ENCODE measurements at regions not wholly inside any gene's neighbourhood (a gene's known extent, or its start where the extent isn't known, plus 50 kb on each side); places are given as distances from the start of the nearest gene placed in this dataset.

- H3K27me3 ChIP-seq (ENCODE audit: control insufficient read depth, insufficient read depth), result no peaks in the 10 kb centered on the region
- ATAC-seq (no peak), DNase-seq (no peak)
- no peaks in the 10 kb centered on the region for H3K9me3 ChIP-seq (ENCODE audit: control insufficient read depth, low read length)
- no peaks in the 10 kb centered on the region for H3K4me1 ChIP-seq (ENCODE audit: control insufficient read depth, insufficient read depth, low read length)
- intact Hi-C loops (cut with DNase I), result no loop called here
- 76% methylated on average over 5 of the region's 5 CpGs for WGBS
- H3K4me3 ChIP-seq (ENCODE audit: low read length), result no peak overlapping the region
- H3K27ac ChIP-seq (ENCODE audit: low read length), result no peak overlapping the region
Observed at GRCh38 chr19:13627531-13627930, 121.3 kb upstream of the CACNA1A start.

- Histone ChIP-seq H3K4me1 (ENCODE audit: control insufficient read depth, insufficient read depth, low read length) (no peaks in the 10 kb centered on the region), H3K27me3 (ENCODE audit: control insufficient read depth, insufficient read depth) (no peaks in the 10 kb centered on the region), H3K4me3 (ENCODE audit: low read length) (no peak overlapping the region), H3K9me3 (ENCODE audit: control insufficient read depth, low read length) (no peaks in the 10 kb centered on the region), H3K27ac (ENCODE audit: low read length) (no peak overlapping the region)
- intact Hi-C loops (cut with DNase I), result no loop called here
- WGBS, result 31% methylated on average over 28 of the region's 28 CpGs
- DNase-seq (no peak), ATAC-seq (no peak)
Observed at GRCh38 chr19:13623716-13624710, 117.7 kb upstream of the CACNA1A start.

- 35% methylated on average over 18 of the region's 18 CpGs for WGBS
- H3K4me3 ChIP-seq (ENCODE audit: low read length), result no peak overlapping the region
- no peak overlapping the region for H3K27ac ChIP-seq (ENCODE audit: low read length)
- no peaks in the 10 kb centered on the region for H3K9me3 ChIP-seq (ENCODE audit: control insufficient read depth, low read length)
- H3K4me1 ChIP-seq (ENCODE audit: control insufficient read depth, insufficient read depth, low read length), result no peaks in the 10 kb centered on the region
- ATAC-seq, result no peak
- H3K27me3 ChIP-seq (ENCODE audit: control insufficient read depth, insufficient read depth), result no peaks in the 10 kb centered on the region
- intact Hi-C loops (cut with DNase I), result no loop called here
- no peak for DNase-seq
Observed at GRCh38 chr19:13622766-13623715, 116.8 kb upstream of the CACNA1A start.

GRCh38 chr19:13621413-13621812, 115.1 kb upstream of the CACNA1A start:
- intact Hi-C loops (cut with DNase I), result no loop called here
- WGBS, result 67% methylated on average over 6 of the region's 6 CpGs
- Histone ChIP-seq H3K9me3 (ENCODE audit: control insufficient read depth, low read length) (no peaks in the 10 kb centered on the region), H3K4me3 (ENCODE audit: low read length) (no peak overlapping the region), H3K27me3 (ENCODE audit: control insufficient read depth, insufficient read depth) (no peaks in the 10 kb centered on the region), H3K27ac (ENCODE audit: low read length) (no peak overlapping the region), H3K4me1 (ENCODE audit: control insufficient read depth, insufficient read depth, low read length) (no peaks in the 10 kb centered on the region)
- DNase-seq (no peak), ATAC-seq (no peak)

GRCh38 chr19:13619203-13619632, 112.9 kb upstream of the CACNA1A start:
- intact Hi-C loops (cut with DNase I), result no loop called here
- no peaks in the 10 kb centered on the region for H3K27me3 ChIP-seq (ENCODE audit: control insufficient read depth, insufficient read depth)
- ATAC-seq (no peak), DNase-seq (no peak)
- no peak overlapping the region for H3K4me3 ChIP-seq (ENCODE audit: low read length)
- H3K4me1 ChIP-seq (ENCODE audit: control insufficient read depth, insufficient read depth, low read length), result no peaks in the 10 kb centered on the region
- H3K9me3 ChIP-seq (ENCODE audit: control insufficient read depth, low read length), result no peaks in the 10 kb centered on the region
- H3K27ac ChIP-seq (ENCODE audit: low read length), result no peak overlapping the region

GRCh38 chr19:13615890-13616289, 109.6 kb upstream of the CACNA1A start:
- Histone ChIP-seq H3K27me3 (ENCODE audit: control insufficient read depth, insufficient read depth) (no peaks in the 10 kb centered on the region), H3K4me1 (ENCODE audit: control insufficient read depth, insufficient read depth, low read length) (no peaks in the 10 kb centered on the region), H3K27ac (ENCODE audit: low read length) (no peak overlapping the region), H3K9me3 (ENCODE audit: control insufficient read depth, low read length) (no peaks in the 10 kb centered on the region), H3K4me3 (ENCODE audit: low read length) (no peak overlapping the region)
- ATAC-seq, result no peak
- intact Hi-C loops (cut with DNase I), result no loop called here
- no peak for DNase-seq
- 41% methylated on average over 9 of the region's 9 CpGs for WGBS

- H3K9me3 ChIP-seq (ENCODE audit: control insufficient read depth, low read length), result no peaks in the 10 kb centered on the region
- WGBS, result 70% methylated on average over 13 of the region's 13 CpGs
- H3K4me1 ChIP-seq (ENCODE audit: control insufficient read depth, insufficient read depth, low read length), result no peaks in the 10 kb centered on the region
- intact Hi-C loops (cut with DNase I), result no loop called here
- H3K4me3 ChIP-seq (ENCODE audit: low read length), result no peak overlapping the region
- no peak overlapping the region for H3K27ac ChIP-seq (ENCODE audit: low read length)
- H3K27me3 ChIP-seq (ENCODE audit: control insufficient read depth, insufficient read depth), result no peaks in the 10 kb centered on the region
- ATAC-seq (no peak), DNase-seq (no peak)
Observed at GRCh38 chr19:13613447-13613846, 107.2 kb upstream of the CACNA1A start.

GRCh38 chr19:13611596-13611995, 105.3 kb upstream of the CACNA1A start:
- Histone ChIP-seq H3K27me3 (ENCODE audit: control insufficient read depth, insufficient read depth) (no peaks in the 10 kb centered on the region), H3K27ac (ENCODE audit: low read length) (no peak overlapping the region), H3K9me3 (ENCODE audit: control insufficient read depth, low read length) (no peaks in the 10 kb centered on the region), H3K4me1 (ENCODE audit: control insufficient read depth, insufficient read depth, low read length) (no peaks in the 10 kb centered on the region), H3K4me3 (ENCODE audit: low read length) (no peak overlapping the region)
- DNase-seq (no peak), ATAC-seq (no peak)
- WGBS, result 40% methylated on average over 2 of the region's 2 CpGs
- intact Hi-C loops (cut with DNase I), result no loop called here

- no peaks in the 10 kb centered on the region for H3K9me3 ChIP-seq (ENCODE audit: control insufficient read depth, low read length)
- no peak for DNase-seq
- no peak overlapping the region for H3K4me3 ChIP-seq (ENCODE audit: low read length)
- ATAC-seq, result no peak
- H3K4me1 ChIP-seq (ENCODE audit: control insufficient read depth, insufficient read depth, low read length), result no peaks in the 10 kb centered on the region
- WGBS, result 40% methylated on average over 15 of the region's 15 CpGs
- no peak overlapping the region for H3K27ac ChIP-seq (ENCODE audit: low read length)
- intact Hi-C loops (cut with DNase I), result no loop called here
- H3K27me3 ChIP-seq (ENCODE audit: control insufficient read depth, insufficient read depth), result no peaks in the 10 kb centered on the region
Observed at GRCh38 chr19:13610039-13610691, 103.9 kb upstream of the CACNA1A start.

GRCh38 chr19:13606156-13606555, 99.9 kb upstream of the CACNA1A start:
- Histone ChIP-seq H3K27ac (ENCODE audit: low read length) (no peak overlapping the region), H3K4me1 (ENCODE audit: control insufficient read depth, insufficient read depth, low read length) (no peaks in the 10 kb centered on the region), H3K4me3 (ENCODE audit: low read length) (no peak overlapping the region), H3K9me3 (ENCODE audit: control insufficient read depth, low read length) (no peaks in the 10 kb centered on the region), H3K27me3 (ENCODE audit: control insufficient read depth, insufficient read depth) (no peaks in the 10 kb centered on the region)
- 86% methylated on average over 13 of the region's 13 CpGs for WGBS
- intact Hi-C loops (cut with DNase I), result loop anchor here in 1 of 4 donors (10.0 kb wide), 1 partner anchor 259 kb away; no protein-coding TSS in a partner anchor
- DNase-seq, result no peak
- ATAC-seq, result no peak

Data from right cardiac atrium (tissue), 5 donors.